ENCODE measurements at regions not wholly inside any gene's neighbourhood (a gene's known extent, or its start where the extent isn't known, plus 50 kb on each side); places are given as distances from the start of the nearest gene placed in this dataset.

- H3K4me2 ChIP-seq (ENCODE audit: low read depth, low read length), result no peak overlapping the region
- H3K4me1 ChIP-seq (ENCODE audit: low read length), result no peaks in the 10 kb centered on the region
- H3K27me3 ChIP-seq (replicated peaks; ENCODE audit: insufficient read depth, low read length), result peaks cover 15% of the 10 kb centered on the region; the same call in 1 of the 2 replicates
- H2AFZ ChIP-seq (ENCODE audit: low read length), result no peak overlapping the region
- DNase-seq, result no peak
- H3K79me2 ChIP-seq (ENCODE audit: low read length), result no peaks in the 10 kb centered on the region
- no peaks in the 10 kb centered on the region for H3K9me2 ChIP-seq (replicated peaks; ENCODE audit: insufficient read depth, low read length)
- no peaks in the 10 kb centered on the region for H4K20me1 ChIP-seq (ENCODE audit: insufficient read depth, low read length)
- no peak overlapping the region for H3K4me3 ChIP-seq (ENCODE audit: low read length)
- H3F3A ChIP-seq (ENCODE audit: insufficient read depth, low read length), result no peaks in the 10 kb centered on the region
- TF ChIP-seq EZH2phosphoT487 (IDR thresholded peaks at IDR 0.05; ENCODE audit: low read length) (no peak), CTCF (IDR thresholded peaks at IDR 0.05; ENCODE audit: low read length) (no peak), EZH2 (optimal IDR thresholded peaks at IDR 0.05; ENCODE audit: low read depth, low read length) (no peak)
- H3K9me3 ChIP-seq (replicated peaks; ENCODE audit: insufficient read depth, low read length), result no peaks in the 10 kb centered on the region
- no peak overlapping the region for H3K9ac ChIP-seq (ENCODE audit: low read length)
- no peaks in the 10 kb centered on the region for H3K36me3 ChIP-seq (replicated peaks; ENCODE audit: insufficient read depth, low read length)
- no peak overlapping the region for H3K27ac ChIP-seq (ENCODE audit: low read length)
Observed at GRCh38 chr22:48438096-48438495, 1389.6 kb downstream of the BRD1 start.

- no peaks in the 10 kb centered on the region for H4K20me1 ChIP-seq (ENCODE audit: insufficient read depth, low read length)
- no peak overlapping the region for H3K4me2 ChIP-seq (ENCODE audit: low read depth, low read length)
- H3K27ac ChIP-seq (ENCODE audit: low read length), result no peak overlapping the region
- H3K79me2 ChIP-seq (ENCODE audit: low read length), result no peaks in the 10 kb centered on the region
- no peaks in the 10 kb centered on the region for H3K9me2 ChIP-seq (replicated peaks; ENCODE audit: insufficient read depth, low read length)
- H3K9ac ChIP-seq (ENCODE audit: low read length), result no peak overlapping the region
- H2AFZ ChIP-seq (ENCODE audit: low read length), result no peak overlapping the region
- H3K36me3 ChIP-seq (replicated peaks; ENCODE audit: insufficient read depth, low read length), result no peaks in the 10 kb centered on the region
- H3K9me3 ChIP-seq (replicated peaks; ENCODE audit: insufficient read depth, low read length), result no peaks in the 10 kb centered on the region
- peaks cover 15% of the 10 kb centered on the region; the same call in 1 of the 2 replicates for H3K27me3 ChIP-seq (replicated peaks; ENCODE audit: insufficient read depth, low read length)
- no peak overlapping the region for H3K4me3 ChIP-seq (ENCODE audit: low read length)
- DNase-seq, result no peak
- no peaks in the 10 kb centered on the region for H3F3A ChIP-seq (ENCODE audit: insufficient read depth, low read length)
- TF ChIP-seq EZH2phosphoT487 (IDR thresholded peaks at IDR 0.05; ENCODE audit: low read length) (no peak), CTCF (IDR thresholded peaks at IDR 0.05; ENCODE audit: low read length) (no peak), EZH2 (optimal IDR thresholded peaks at IDR 0.05; ENCODE audit: low read depth, low read length) (no peak)
- no peaks in the 10 kb centered on the region for H3K4me1 ChIP-seq (ENCODE audit: low read length)
Observed at GRCh38 chr22:48436201-48436931, 1391.3 kb downstream of the BRD1 start.

- Histone ChIP-seq H3K9me2 (replicated peaks; ENCODE audit: insufficient read depth, low read length) (no peaks in the 10 kb centered on the region), H2AFZ (ENCODE audit: low read length) (no peak overlapping the region), H3K79me2 (ENCODE audit: low read length) (no peaks in the 10 kb centered on the region), H3K9ac (ENCODE audit: low read length) (no peak overlapping the region), H4K20me1 (ENCODE audit: insufficient read depth, low read length) (no peaks in the 10 kb centered on the region), H3K4me1 (ENCODE audit: low read length) (no peaks in the 10 kb centered on the region), H3F3A (ENCODE audit: insufficient read depth, low read length) (no peaks in the 10 kb centered on the region), H3K9me3 (replicated peaks; ENCODE audit: insufficient read depth, low read length) (no peaks in the 10 kb centered on the region), H3K4me3 (ENCODE audit: low read length) (no peak overlapping the region), H3K27ac (ENCODE audit: low read length) (no peak overlapping the region), H3K27me3 (replicated peaks; ENCODE audit: insufficient read depth, low read length) (peaks cover 15% of the 10 kb centered on the region; the same call in 1 of the 2 replicates), H3K4me2 (ENCODE audit: low read depth, low read length) (no peak overlapping the region), H3K36me3 (replicated peaks; ENCODE audit: insufficient read depth, low read length) (no peaks in the 10 kb centered on the region)
- no peak for DNase-seq
- TF ChIP-seq CTCF (IDR thresholded peaks at IDR 0.05; ENCODE audit: low read length) (no peak), EZH2 (optimal IDR thresholded peaks at IDR 0.05; ENCODE audit: low read depth, low read length) (no peak), EZH2phosphoT487 (IDR thresholded peaks at IDR 0.05; ENCODE audit: low read length) (no peak)
Observed at GRCh38 chr22:48434868-48435250, 1392.8 kb downstream of the BRD1 start.

Data from MM.1S (cell line).